ENCODE measurements at regions not wholly inside any gene's neighbourhood (a gene's known extent, or its start where the extent isn't known, plus 50 kb on each side); places are given as distances from the start of the nearest gene placed in this dataset.

DNA sequence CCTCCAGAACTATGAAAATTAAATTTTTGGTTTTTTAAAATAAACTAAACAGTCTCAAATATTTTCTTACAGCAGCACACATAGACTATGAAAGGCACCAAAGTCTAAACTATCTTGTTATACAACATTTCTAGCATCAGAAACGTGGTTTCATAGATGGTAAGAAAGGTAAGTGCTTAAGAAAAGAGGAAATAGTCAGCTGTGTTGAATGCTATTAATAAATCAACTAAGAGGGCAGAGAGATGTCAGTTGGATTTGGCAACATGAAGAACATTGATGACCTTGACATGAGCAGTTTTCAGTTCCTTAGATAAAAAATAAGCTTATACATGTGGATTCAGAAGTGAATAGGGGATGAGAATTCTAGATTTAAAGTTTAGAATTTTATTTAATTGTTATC is 113.6 kb downstream of the RFX6 start:
- no peak overlapping the region for H2AFZ ChIP-seq
- no peaks in the 10 kb centered on the region for H3F3A ChIP-seq (ENCODE audit: insufficient read depth, low read depth)
- no peaks in the 10 kb centered on the region for H3K9me3 ChIP-seq (ENCODE audit: insufficient read depth, low read depth)
- TF ChIP-seq, protein P1, sequence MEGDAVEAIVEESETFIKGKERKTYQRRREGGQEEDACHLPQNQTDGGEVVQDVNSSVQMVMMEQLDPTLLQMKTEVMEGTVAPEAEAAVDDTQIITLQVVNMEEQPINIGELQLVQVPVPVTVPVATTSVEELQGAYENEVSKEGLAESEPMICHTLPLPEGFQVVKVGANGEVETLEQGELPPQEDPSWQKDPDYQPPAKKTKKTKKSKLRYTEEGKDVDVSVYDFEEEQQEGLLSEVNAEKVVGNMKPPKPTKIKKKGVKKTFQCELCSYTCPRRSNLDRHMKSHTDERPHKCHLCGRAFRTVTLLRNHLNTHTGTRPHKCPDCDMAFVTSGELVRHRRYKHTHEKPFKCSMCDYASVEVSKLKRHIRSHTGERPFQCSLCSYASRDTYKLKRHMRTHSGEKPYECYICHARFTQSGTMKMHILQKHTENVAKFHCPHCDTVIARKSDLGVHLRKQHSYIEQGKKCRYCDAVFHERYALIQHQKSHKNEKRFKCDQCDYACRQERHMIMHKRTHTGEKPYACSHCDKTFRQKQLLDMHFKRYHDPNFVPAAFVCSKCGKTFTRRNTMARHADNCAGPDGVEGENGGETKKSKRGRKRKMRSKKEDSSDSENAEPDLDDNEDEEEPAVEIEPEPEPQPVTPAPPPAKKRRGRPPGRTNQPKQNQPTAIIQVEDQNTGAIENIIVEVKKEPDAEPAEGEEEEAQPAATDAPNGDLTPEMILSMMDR (conservative IDR thresholded peaks at IDR 0.05), result no peak
- no peak for TF ChIP-seq EZH2 (IDR thresholded peaks at IDR 0.05; ENCODE audit: low read depth)
- CTCF ChIA-PET, result no interaction called here
- H3K9me2 ChIP-seq (ENCODE audit: insufficient read depth), result no peaks in the 10 kb centered on the region
- H3K4me2 ChIP-seq, result no peak overlapping the region
- H3K4me1 ChIP-seq (replicated peaks; ENCODE audit: insufficient read depth), result no peaks in the 10 kb centered on the region
- no TSS peak for BruUV-seq (replicated peaks)
- no peaks in the 10 kb centered on the region for H3K27me3 ChIP-seq (ENCODE audit: insufficient read depth, low read depth)
- no peak overlapping the region for H3K4me3 ChIP-seq
- H4K20me1 ChIP-seq (ENCODE audit: insufficient read depth), result no peaks in the 10 kb centered on the region
- H3K36me3 ChIP-seq (ENCODE audit: low read depth), result no peaks in the 10 kb centered on the region
- intact Hi-C loops (cut with micrococcal nuclease; ENCODE audit: unreplicated experiment), result no loop called here
- H3K79me2 ChIP-seq (ENCODE audit: low read depth), result no peaks in the 10 kb centered on the region
- DNase-seq, result no peak
- H3K27ac ChIP-seq, result no peak overlapping the region
- POLR2A ChIA-PET (ENCODE audit: unreplicated experiment), result no interaction called here

DNA sequence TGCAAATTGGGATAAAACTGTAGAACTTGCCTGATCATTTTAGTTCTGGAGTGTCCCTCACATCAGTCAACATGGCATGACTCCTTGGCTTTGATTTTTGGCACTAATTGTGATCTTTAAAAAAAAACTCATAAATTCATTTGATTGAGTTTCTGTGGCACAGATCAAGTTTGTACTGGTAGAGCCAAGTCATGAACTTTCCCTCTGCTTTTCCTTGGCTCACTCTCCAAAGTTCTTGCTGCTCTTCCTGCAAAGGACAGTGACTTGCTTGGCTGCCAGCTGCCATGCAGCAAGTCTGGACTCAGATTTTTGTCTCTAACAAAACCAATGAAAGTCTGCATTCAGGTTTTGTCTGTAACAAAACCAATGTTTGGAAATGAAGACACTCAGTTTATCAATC is 115.5 kb downstream of the RFX6 start:
- Histone ChIP-seq H3K4me1 (replicated peaks; ENCODE audit: insufficient read depth) (no peaks in the 10 kb centered on the region), H3K36me3 (ENCODE audit: low read depth) (no peaks in the 10 kb centered on the region), H3K79me2 (ENCODE audit: low read depth) (no peaks in the 10 kb centered on the region), H3K9me3 (ENCODE audit: insufficient read depth, low read depth) (no peaks in the 10 kb centered on the region), H3K9me2 (ENCODE audit: insufficient read depth) (no peaks in the 10 kb centered on the region), H4K20me1 (ENCODE audit: insufficient read depth) (no peaks in the 10 kb centered on the region), H3K27ac (no peak overlapping the region), H3K27me3 (ENCODE audit: insufficient read depth, low read depth) (no peaks in the 10 kb centered on the region), H3K4me2 (no peak overlapping the region), H3K4me3 (no peak overlapping the region), H2AFZ (no peak overlapping the region), H3F3A (ENCODE audit: insufficient read depth, low read depth) (no peaks in the 10 kb centered on the region)
- intact Hi-C loops (cut with micrococcal nuclease; ENCODE audit: unreplicated experiment), result no loop called here
- TF ChIP-seq, protein P1 (conservative IDR thresholded peaks at IDR 0.05), result no peak
- no peak for TF ChIP-seq EZH2 (IDR thresholded peaks at IDR 0.05; ENCODE audit: low read depth)
- CTCF ChIA-PET, result no interaction called here
- no TSS peak for BruUV-seq (replicated peaks)
- no peak for DNase-seq
- POLR2A ChIA-PET (ENCODE audit: unreplicated experiment), result no interaction called here

DNA sequence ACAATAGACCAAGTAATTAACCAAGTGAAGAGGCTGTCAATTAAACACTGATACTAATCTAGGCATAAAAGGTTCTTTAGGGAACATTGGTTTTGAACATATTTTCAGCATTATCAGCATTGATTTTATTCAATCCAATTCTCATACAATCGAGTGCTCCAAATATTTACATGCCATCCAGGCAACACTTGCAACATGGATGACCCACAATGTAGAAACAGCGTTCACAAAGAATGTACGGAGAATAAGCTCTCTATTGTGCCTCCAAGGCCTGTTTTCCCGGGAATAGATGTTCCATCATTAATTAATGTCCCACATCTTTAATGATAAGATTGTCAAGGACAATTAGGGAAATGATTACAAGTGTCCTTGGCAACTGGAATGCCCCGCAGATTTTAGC is 117.4 kb downstream of the RFX6 start:
- Histone ChIP-seq H2AFZ (no peak overlapping the region), H3K4me2 (no peak overlapping the region), H3K36me3 (ENCODE audit: low read depth) (no peaks in the 10 kb centered on the region), H3K9me3 (ENCODE audit: insufficient read depth, low read depth) (no peaks in the 10 kb centered on the region), H3F3A (ENCODE audit: insufficient read depth, low read depth) (no peaks in the 10 kb centered on the region), H3K9me2 (ENCODE audit: insufficient read depth) (no peaks in the 10 kb centered on the region), H3K27ac (no peak overlapping the region), H3K4me1 (replicated peaks; ENCODE audit: insufficient read depth) (no peaks in the 10 kb centered on the region), H3K79me2 (ENCODE audit: low read depth) (no peaks in the 10 kb centered on the region), H3K4me3 (no peak overlapping the region), H4K20me1 (ENCODE audit: insufficient read depth) (no peaks in the 10 kb centered on the region), H3K27me3 (ENCODE audit: insufficient read depth, low read depth) (no peaks in the 10 kb centered on the region)
- ChIA-PET POLR2A (ENCODE audit: unreplicated experiment) (no interaction called here), CTCF (no interaction called here)
- DNase-seq, result no peak
- BruUV-seq (replicated peaks), result no TSS peak
- intact Hi-C loops (cut with micrococcal nuclease; ENCODE audit: unreplicated experiment), result no loop called here
- TF ChIP-seq EZH2 (IDR thresholded peaks at IDR 0.05; ENCODE audit: low read depth), result no peak
- TF ChIP-seq, protein P1 (conservative IDR thresholded peaks at IDR 0.05), result no peak
